ENCODE measurements at regions not wholly inside any gene's neighbourhood (a gene's known extent, or its start where the extent isn't known, plus 50 kb on each side); places are given as distances from the start of the nearest gene placed in this dataset.

DNA sequence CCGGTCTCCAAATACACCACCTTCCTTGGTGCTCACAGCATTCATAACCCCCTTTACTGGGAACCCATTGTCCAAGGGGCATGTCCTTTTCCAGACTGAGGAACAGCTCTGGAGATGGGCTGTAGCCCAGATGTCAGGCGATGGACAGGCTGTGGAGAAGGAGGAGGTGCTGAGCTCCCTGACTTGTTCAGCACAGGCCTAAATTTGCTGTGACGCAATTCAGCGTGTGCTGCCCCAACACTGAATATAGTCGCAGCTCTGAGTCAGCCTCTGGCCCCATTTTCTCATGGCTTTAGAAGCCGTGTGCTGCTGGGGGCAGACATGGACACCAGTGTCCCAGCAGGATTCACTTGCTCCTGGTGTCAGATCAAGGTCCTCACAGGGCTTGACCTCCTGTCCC is 269.1 kb downstream of the EMP1 start:
- TF ChIP-seq, protein P1, sequence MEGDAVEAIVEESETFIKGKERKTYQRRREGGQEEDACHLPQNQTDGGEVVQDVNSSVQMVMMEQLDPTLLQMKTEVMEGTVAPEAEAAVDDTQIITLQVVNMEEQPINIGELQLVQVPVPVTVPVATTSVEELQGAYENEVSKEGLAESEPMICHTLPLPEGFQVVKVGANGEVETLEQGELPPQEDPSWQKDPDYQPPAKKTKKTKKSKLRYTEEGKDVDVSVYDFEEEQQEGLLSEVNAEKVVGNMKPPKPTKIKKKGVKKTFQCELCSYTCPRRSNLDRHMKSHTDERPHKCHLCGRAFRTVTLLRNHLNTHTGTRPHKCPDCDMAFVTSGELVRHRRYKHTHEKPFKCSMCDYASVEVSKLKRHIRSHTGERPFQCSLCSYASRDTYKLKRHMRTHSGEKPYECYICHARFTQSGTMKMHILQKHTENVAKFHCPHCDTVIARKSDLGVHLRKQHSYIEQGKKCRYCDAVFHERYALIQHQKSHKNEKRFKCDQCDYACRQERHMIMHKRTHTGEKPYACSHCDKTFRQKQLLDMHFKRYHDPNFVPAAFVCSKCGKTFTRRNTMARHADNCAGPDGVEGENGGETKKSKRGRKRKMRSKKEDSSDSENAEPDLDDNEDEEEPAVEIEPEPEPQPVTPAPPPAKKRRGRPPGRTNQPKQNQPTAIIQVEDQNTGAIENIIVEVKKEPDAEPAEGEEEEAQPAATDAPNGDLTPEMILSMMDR (IDR thresholded peaks at IDR 0.05; ENCODE audit: low read length, missing control alignments), result no peak
- DNase-seq (ENCODE audit: low read depth), result no peak
- no peak overlapping the region for H3K4me3 ChIP-seq (replicated peaks; ENCODE audit: low read depth, low read length)

DNA sequence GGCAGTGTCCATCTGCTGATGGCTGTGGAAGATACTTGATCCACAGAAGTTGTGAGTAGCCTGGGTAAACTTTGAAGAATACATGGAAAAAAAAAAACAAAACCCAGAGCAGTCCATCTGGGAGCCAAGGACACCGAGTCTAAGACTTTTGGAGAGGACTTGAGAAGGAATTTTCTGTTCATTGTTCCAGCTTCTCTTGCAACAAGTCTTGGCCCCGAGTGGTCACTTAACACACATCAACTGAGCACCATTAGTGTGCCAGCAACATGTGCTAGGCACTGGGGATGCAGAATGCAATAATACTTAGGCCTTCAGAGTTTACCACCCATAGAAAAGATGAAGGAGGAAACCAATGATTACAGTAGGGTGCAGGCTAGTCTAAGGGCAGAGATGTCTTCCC is 266.7 kb downstream of the EMP1 start:
- TF ChIP-seq, protein P1 (IDR thresholded peaks at IDR 0.05; ENCODE audit: low read length, missing control alignments), result no peak
- H3K4me3 ChIP-seq (replicated peaks; ENCODE audit: low read depth, low read length), result no peak overlapping the region
- DNase-seq (ENCODE audit: low read depth), result no peak

DNA sequence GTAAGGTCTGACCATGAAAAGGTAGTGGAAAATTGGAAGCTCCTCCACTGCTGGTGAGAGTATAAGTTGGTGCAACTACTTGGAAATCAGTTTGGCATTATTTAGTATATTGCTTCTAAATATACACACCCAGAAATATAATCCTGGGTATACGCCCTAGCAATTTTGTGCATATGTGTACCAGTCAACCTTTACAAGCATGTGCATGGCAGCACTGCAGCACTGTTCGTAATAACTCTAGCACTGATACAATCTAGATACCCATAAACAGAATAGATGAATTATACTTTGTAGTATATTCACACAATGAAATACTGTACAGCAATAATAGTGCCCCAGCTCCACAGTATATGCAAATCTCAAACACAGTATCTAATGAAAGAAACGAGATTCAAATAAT is 265.9 kb downstream of the EMP1 start:
- no peak overlapping the region for H3K4me3 ChIP-seq (replicated peaks; ENCODE audit: low read depth, low read length)
- DNase-seq (ENCODE audit: low read depth), result no peak
- TF ChIP-seq, protein P1 (IDR thresholded peaks at IDR 0.05; ENCODE audit: low read length, missing control alignments), result no peak

DNA sequence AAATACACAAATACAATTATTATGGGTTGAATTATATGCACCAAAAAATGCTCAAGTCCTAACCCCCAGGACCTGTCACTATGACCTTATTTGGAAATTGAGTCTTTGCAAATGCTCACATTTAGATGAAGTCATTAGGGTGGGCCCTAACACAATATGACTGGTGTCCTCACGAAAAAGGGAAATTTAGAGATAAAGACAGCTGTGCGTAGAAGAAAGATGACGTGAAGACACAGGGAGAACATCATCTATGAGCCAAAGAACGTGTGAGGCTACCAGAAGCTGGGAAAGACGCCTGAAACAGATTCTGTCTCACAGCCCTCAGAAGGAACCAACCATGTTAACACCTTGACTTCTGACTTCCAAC is 259.2 kb downstream of the EMP1 start:
- H3K4me3 ChIP-seq (replicated peaks; ENCODE audit: low read depth, low read length), result no peak overlapping the region
- DNase-seq (ENCODE audit: low read depth), result no peak
- TF ChIP-seq, protein P1 (IDR thresholded peaks at IDR 0.05; ENCODE audit: low read length, missing control alignments), result no peak

DNA sequence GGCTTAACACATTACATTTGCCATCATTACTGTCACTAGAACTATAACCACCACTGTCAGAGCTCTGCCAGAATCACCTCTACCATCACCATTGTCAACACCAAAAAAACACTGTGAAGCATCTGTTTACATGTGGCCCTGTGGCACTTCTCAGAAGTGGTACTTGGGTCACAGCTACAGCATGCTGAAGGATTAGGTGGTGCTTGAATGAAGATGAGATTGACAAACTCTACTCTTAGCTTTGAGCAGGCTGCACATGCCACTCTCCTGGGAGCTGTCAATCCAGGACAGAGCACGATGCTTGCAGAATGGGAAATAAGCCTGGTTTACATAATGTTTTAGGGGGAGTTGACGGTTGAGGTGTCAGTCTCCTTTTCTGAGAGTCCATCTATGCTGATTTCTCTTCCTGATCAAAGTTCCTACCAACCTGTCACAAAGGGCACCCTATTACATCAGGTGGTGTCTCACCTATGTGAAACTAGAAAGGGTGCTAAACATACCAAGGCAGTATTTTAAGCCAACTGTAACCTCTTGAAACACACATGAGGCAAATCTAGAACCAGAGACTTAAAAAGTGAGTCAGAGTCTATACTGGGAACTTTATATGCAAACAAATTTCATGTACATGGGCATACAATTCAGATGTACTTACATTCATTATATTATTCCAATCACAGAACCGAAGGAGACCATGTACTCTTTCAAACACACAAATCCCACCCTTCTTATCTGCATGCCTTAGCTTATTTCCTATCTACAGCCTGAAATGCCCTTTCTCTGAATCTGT is 258.7 kb downstream of the EMP1 start:
- no peak for DNase-seq (ENCODE audit: low read depth)
- H3K4me3 ChIP-seq (replicated peaks; ENCODE audit: low read depth, low read length), result no peak overlapping the region
- TF ChIP-seq, protein P1 (IDR thresholded peaks at IDR 0.05; ENCODE audit: low read length, missing control alignments), result no peak

DNA sequence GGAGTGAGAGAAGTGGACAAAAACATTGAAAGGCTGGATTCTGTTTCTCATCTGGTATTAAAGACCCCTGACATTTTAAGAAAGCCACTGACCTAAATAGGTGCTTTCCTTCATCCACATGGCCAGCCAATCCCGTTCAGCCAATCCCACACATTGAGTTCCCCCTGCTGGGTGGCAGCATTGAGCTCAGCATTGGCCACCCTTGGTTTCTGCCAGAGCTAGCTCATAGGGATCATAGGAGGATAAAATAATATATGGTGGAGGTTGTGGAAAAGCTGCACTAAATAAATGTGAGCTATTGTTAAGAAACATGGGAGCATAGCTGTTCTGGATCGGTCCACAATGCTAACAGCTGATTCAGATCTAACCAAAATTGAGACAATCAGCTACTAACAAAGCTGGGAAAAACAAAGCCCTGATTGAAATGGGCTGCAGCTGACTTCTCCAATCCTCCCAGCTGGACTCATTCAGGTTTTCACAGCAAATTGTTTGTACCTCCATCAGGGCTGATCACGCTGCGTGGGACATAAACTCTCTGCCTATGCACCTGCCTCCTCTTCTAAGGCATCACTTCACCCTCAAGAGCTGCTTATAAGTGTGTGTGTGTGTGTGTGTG is 256.5 kb downstream of the EMP1 start:
- no peak overlapping the region for H3K4me3 ChIP-seq (replicated peaks; ENCODE audit: low read depth, low read length)
- DNase-seq (ENCODE audit: low read depth), result no peak
- TF ChIP-seq, protein P1 (IDR thresholded peaks at IDR 0.05; ENCODE audit: low read length, missing control alignments), result no peak

DNA sequence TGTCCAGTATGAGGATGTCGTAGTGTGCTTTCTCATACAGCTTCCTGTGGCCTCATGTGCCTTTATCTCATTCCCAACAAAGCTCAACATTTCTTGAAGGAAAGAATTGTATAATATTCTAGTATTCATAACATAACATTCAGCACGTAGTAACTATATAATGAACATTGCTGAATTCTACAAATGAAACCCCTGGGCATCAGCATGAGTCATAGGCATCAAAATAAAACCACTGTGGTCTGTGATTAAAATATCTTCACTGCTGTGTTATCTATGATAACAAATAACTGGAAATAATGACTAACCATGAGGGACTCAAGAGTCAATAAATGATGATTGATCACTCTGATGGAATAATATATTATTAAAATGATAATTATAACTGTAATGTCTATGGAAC is 255.2 kb downstream of the EMP1 start:
- TF ChIP-seq, protein P1 (IDR thresholded peaks at IDR 0.05; ENCODE audit: low read length, missing control alignments), result no peak
- no peak overlapping the region for H3K4me3 ChIP-seq (replicated peaks; ENCODE audit: low read depth, low read length)
- no peak for DNase-seq (ENCODE audit: low read depth)
